ENCODE measurements at regions not wholly inside any gene's neighbourhood (a gene's known extent, or its start where the extent isn't known, plus 50 kb on each side); places are given as distances from the start of the nearest gene placed in this dataset.

- no peaks in the 10 kb centered on the region for H3K27me3 Mint-ChIP-seq
- H3K4me3 Mint-ChIP-seq, result no peak overlapping the region
- peaks cover 0 to 5% of the 10 kb centered on the region in 2 donors for H3K9me3 Mint-ChIP-seq
- ATAC-seq, result no peak
- no peaks in the 10 kb centered on the region for H3K4me1 Mint-ChIP-seq
- DNase-seq, result no peak
- H3K27ac Mint-ChIP-seq, result no peak overlapping the region
Measured at GRCh38 chr4:151831526-151831925, 70.7 kb upstream of the GATB start.

DNA sequence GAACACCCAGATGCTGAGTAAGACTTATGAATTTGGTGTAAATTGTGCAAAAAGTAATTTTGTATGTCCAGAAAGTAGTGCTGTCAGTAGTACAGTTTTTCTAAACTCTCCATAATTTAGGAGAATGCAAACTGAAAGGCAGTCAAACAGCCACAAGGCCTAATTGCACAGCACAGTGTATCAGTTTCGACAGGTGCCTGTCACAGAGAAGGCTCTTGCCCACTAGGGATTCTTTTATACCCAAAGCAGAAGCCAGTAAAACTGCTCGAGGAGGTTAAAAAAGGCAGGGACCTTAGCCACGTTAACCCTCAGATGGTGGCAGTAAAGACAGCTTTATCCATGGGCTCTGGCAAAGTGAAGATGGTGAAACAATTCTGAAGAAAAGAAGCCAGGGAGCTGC lies 69.4 kb upstream of the GATB start:
- Mint-ChIP-seq H3K4me1 (no peaks in the 10 kb centered on the region), H3K4me3 (no peak overlapping the region), H3K27me3 (no peaks in the 10 kb centered on the region), H3K27ac (no peak overlapping the region), H3K9me3 (peaks cover 5% of the 10 kb centered on the region in 2 donors)
- ATAC-seq (no peak), DNase-seq (no peak)

- H3K27ac Mint-ChIP-seq, result no peak overlapping the region
- H3K4me1 Mint-ChIP-seq, result no peaks in the 10 kb centered on the region
- ATAC-seq (no peak), DNase-seq (no peak)
- peaks cover 5% of the 10 kb centered on the region in 2 donors for H3K9me3 Mint-ChIP-seq
- H3K27me3 Mint-ChIP-seq, result no peaks in the 10 kb centered on the region
- H3K4me3 Mint-ChIP-seq, result no peak overlapping the region
Measured at GRCh38 chr4:151829309-151829708, 68.5 kb upstream of the GATB start.

- Mint-ChIP-seq H3K27ac (no peak overlapping the region), H3K27me3 (no peaks in the 10 kb centered on the region), H3K4me3 (no peak overlapping the region), H3K9me3 (peaks cover 5% of the 10 kb centered on the region in 2 donors), H3K4me1 (no peaks in the 10 kb centered on the region)
- ATAC-seq, result no peak
- DNase-seq, result no peak
Measured at GRCh38 chr4:151824656-151825055, 63.8 kb upstream of the GATB start.

DNA sequence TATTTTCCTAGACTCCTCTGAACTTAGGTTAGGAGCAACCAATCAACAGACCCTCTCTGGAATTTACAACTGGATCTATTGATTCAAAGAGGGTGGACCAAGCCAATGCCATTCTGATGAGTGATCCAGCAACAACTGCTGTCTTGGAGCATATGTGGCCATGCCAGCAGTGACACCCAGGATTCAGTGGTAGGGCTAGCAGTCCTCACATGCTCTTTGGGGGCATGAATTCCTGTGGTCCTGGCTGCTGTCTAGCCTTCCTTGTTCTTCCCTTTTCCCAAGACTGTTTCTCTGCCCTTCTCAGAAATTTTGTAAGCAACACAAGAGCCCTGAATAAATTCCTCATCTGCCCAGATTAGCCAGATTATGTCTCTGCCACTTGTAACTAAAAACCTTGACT lies 61.5 kb upstream of the GATB start:
- DNase-seq (no peak), ATAC-seq (no peak)
- Mint-ChIP-seq H3K27me3 (no peaks in the 10 kb centered on the region), H3K27ac (no peak overlapping the region), H3K9me3 (peaks cover 5% of the 10 kb centered on the region in 2 donors), H3K4me3 (no peak overlapping the region), H3K4me1 (no peaks in the 10 kb centered on the region)

DNA sequence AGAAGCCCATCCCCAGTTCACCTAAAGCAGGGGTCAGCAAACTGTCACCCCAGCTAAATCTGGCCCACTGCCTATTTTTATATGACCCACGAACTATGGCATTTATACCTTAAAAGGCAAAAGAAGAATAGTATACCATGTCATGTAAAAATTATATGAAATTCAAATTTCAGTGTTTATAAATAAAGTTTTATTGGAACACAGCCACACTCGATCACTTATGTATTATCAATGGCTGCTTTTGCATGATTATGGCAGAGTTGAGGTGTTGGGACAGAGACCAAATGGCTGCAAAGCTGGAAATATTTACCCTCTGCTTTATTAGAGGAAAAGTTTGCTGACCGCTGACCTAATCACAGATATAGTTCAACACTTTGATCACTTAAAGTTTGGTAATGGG lies 59.2 kb upstream of the GATB start:
- no peaks in the 10 kb centered on the region for H3K9me3 Mint-ChIP-seq
- no peak overlapping the region for H3K4me3 Mint-ChIP-seq
- no peaks in the 10 kb centered on the region for H3K4me1 Mint-ChIP-seq
- no peak for DNase-seq
- H3K27me3 Mint-ChIP-seq, result no peaks in the 10 kb centered on the region
- no peak for ATAC-seq
- no peak overlapping the region for H3K27ac Mint-ChIP-seq

GRCh38 chr4:151811403-151811802 lies 50.6 kb upstream of the GATB start:
- H3K27ac Mint-ChIP-seq, result no peak overlapping the region
- H3K9me3 Mint-ChIP-seq, result no peaks in the 10 kb centered on the region
- H3K4me3 Mint-ChIP-seq, result no peak overlapping the region
- no peak for DNase-seq
- ATAC-seq, result no peak
- no peaks in the 10 kb centered on the region for H3K4me1 Mint-ChIP-seq
- no peaks in the 10 kb centered on the region for H3K27me3 Mint-ChIP-seq

Data from stimulated activated naive CD8-positive, alpha-beta T cell treated with anti-CD3 and anti-CD28 coated beads, Interleukin-15, amount 100 ng/mL, for 72 hours (primary cell).